ENCODE measurements at regions not wholly inside any gene's neighbourhood (a gene's known extent, or its start where the extent isn't known, plus 50 kb on each side); places are given as distances from the start of the nearest gene placed in this dataset.

- Mint-ChIP-seq H3K27ac (no peak overlapping the region), H3K9me3 (peaks cover 40% of the 10 kb centered on the region), H3K27me3 (ENCODE audit: low read depth) (no peaks in the 10 kb centered on the region), H3K4me3 (no peak overlapping the region), H3K36me3 (no peaks in the 10 kb centered on the region; the same call in 1 of the 2 replicates), H3K4me1 (no peaks in the 10 kb centered on the region)
- TF ChIP-seq RORB (CRISPR knock-in tag; IDR thresholded peaks at IDR 0.05) (no peak), USF1 (CRISPR knock-in tag; IDR thresholded peaks at IDR 0.05) (no peak), KAT7 (CRISPR knock-in tag; IDR thresholded peaks at IDR 0.05; ENCODE audit: borderline replicate concordance) (no peak), TEAD1 (CRISPR knock-in tag; IDR thresholded peaks at IDR 0.05) (no peak), NFATC4 (CRISPR knock-in tag; IDR thresholded peaks at IDR 0.05) (no peak), SP1 (CRISPR knock-in tag; conservative IDR thresholded peaks at IDR 0.05) (no peak), HMGA2 (CRISPR knock-in tag; IDR thresholded peaks at IDR 0.05) (no peak), FOXP4 (CRISPR knock-in tag; IDR thresholded peaks at IDR 0.05) (no peak), ZNF416 (CRISPR knock-in tag; IDR thresholded peaks at IDR 0.05) (no peak), EMX1 (CRISPR knock-in tag; IDR thresholded peaks at IDR 0.05) (no peak), ATF1 (CRISPR knock-in tag; IDR thresholded peaks at IDR 0.05) (no peak), GRHL2 (CRISPR knock-in tag; IDR thresholded peaks at IDR 0.05; ENCODE audit: insufficient replicate concordance, severe bottlenecking) (no peak), TCF7 (CRISPR knock-in tag; IDR thresholded peaks at IDR 0.05; ENCODE audit: low read depth) (no peak), MLX (CRISPR knock-in tag; IDR thresholded peaks at IDR 0.05) (no peak), ZNF138 (CRISPR knock-in tag; conservative IDR thresholded peaks at IDR 0.05) (no peak), ATF3 (CRISPR knock-in tag; conservative IDR thresholded peaks at IDR 0.05) (no peak), ZNF512 (CRISPR knock-in tag; IDR thresholded peaks at IDR 0.05; ENCODE audit: borderline replicate concordance) (no peak), OVOL2 (CRISPR knock-in tag; IDR thresholded peaks at IDR 0.05; ENCODE audit: borderline replicate concordance) (no peak)
- ChIA-PET POLR2A (no interaction called here), CTCF (no interaction called here)
- DNase-seq (ENCODE audit: low spot score) (no peak), ATAC-seq (no peak)
These were observed 739.3 kb downstream of the ADGRL2 start for GRCh38 chr1:82540006-82540405.

GRCh38 chr1:82538876-82539275, 738.1 kb downstream of the ADGRL2 start:
- CTCF ChIA-PET = no interaction called here
- DNase-seq (ENCODE audit: low spot score) (no peak), ATAC-seq (no peak)
- Mint-ChIP-seq H3K4me3 (no peak overlapping the region), H3K36me3 (no peaks in the 10 kb centered on the region; the same call in 1 of the 2 replicates), H3K27me3 (ENCODE audit: low read depth) (no peaks in the 10 kb centered on the region), H3K9me3 (peaks cover 32% of the 10 kb centered on the region), H3K27ac (no peak overlapping the region), H3K4me1 (no peaks in the 10 kb centered on the region)
- POLR2A ChIA-PET = no interaction called here
- TF ChIP-seq GTF2I (CRISPR knock-in tag; conservative IDR thresholded peaks at IDR 0.05) = no peak
- no peak for TF ChIP-seq ZSCAN18 (CRISPR knock-in tag; IDR thresholded peaks at IDR 0.05)
- no peak for TF ChIP-seq NR1H2 (CRISPR knock-in tag; IDR thresholded peaks at IDR 0.05)
- no peak for TF ChIP-seq ATF3 (CRISPR knock-in tag; conservative IDR thresholded peaks at IDR 0.05)
- no peak for TF ChIP-seq ZNF219 (CRISPR knock-in tag; IDR thresholded peaks at IDR 0.05; ENCODE audit: borderline replicate concordance)
- TF ChIP-seq ZNF121 (CRISPR knock-in tag; IDR thresholded peaks at IDR 0.05) = no peak
- TF ChIP-seq TP53 (CRISPR knock-in tag; IDR thresholded peaks at IDR 0.05) = no peak
- no peak for TF ChIP-seq OVOL2 (CRISPR knock-in tag; IDR thresholded peaks at IDR 0.05; ENCODE audit: borderline replicate concordance)
- TF ChIP-seq GABPB1 (CRISPR knock-in tag; IDR thresholded peaks at IDR 0.05) = no peak
- TF ChIP-seq ARID4B (CRISPR knock-in tag; IDR thresholded peaks at IDR 0.05; ENCODE audit: borderline replicate concordance) = no peak
- no peak for TF ChIP-seq ETV6 (CRISPR knock-in tag; IDR thresholded peaks at IDR 0.05)
- TF ChIP-seq SP1 (CRISPR knock-in tag; conservative IDR thresholded peaks at IDR 0.05) = no peak
